ENCODE measurements at regions not wholly inside any gene's neighbourhood (a gene's known extent, or its start where the extent isn't known, plus 50 kb on each side); places are given as distances from the start of the nearest gene placed in this dataset.

DNA sequence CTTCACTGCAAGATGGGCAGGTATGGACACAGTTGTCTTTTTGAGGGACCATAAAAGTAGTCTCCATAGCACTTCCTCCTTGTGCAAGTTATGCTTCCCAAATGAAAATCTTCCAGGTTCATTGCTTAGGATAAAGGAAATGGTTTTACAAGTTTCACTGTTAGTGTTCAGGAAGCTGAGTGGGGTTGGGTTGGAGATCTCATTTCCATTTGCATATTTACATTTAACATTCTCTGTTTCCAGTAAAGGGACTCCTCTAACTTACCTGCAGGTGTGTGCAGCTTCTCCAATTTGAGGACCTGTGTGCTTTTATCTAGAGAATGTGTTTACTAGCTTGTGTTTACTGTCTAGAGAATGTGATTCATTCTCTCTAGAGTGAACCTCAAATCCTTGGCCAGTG lies 141.3 kb upstream of the POU2AF2 start:
- H3K27ac ChIP-seq = no peak overlapping the region
- Mint-ChIP-seq H3K4me1 (no peaks in the 10 kb centered on the region), H3K27me3 (ENCODE audit: insufficient read depth, low read depth) (peaks cover 4% of the 10 kb centered on the region), H3K4me3 (no peak overlapping the region), H3K27ac (no peak overlapping the region), H3K36me3 (no peaks in the 10 kb centered on the region), H3K9me3 (no peaks in the 10 kb centered on the region)
- H3K4me3 ChIP-seq = no peak overlapping the region
- no peak for DNase-seq (ENCODE audit: low spot score)
- no peaks in the 10 kb centered on the region for H3K79me2 ChIP-seq (ENCODE audit: low read depth)
- H3K36me3 ChIP-seq = no peaks in the 10 kb centered on the region
- H3K4me2 ChIP-seq = no peak overlapping the region
- no peaks in the 10 kb centered on the region for H3K4me1 ChIP-seq
- no peaks in the 10 kb centered on the region for H3K27me3 ChIP-seq
- H3F3A ChIP-seq (ENCODE audit: low read depth) = no peaks in the 10 kb centered on the region
- TF ChIP-seq EZH2phosphoT487 (IDR thresholded peaks at IDR 0.05) (no peak), EZH2 (IDR thresholded peaks at IDR 0.05) (no peak)
- TF ChIP-seq, protein P1, sequence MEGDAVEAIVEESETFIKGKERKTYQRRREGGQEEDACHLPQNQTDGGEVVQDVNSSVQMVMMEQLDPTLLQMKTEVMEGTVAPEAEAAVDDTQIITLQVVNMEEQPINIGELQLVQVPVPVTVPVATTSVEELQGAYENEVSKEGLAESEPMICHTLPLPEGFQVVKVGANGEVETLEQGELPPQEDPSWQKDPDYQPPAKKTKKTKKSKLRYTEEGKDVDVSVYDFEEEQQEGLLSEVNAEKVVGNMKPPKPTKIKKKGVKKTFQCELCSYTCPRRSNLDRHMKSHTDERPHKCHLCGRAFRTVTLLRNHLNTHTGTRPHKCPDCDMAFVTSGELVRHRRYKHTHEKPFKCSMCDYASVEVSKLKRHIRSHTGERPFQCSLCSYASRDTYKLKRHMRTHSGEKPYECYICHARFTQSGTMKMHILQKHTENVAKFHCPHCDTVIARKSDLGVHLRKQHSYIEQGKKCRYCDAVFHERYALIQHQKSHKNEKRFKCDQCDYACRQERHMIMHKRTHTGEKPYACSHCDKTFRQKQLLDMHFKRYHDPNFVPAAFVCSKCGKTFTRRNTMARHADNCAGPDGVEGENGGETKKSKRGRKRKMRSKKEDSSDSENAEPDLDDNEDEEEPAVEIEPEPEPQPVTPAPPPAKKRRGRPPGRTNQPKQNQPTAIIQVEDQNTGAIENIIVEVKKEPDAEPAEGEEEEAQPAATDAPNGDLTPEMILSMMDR (IDR thresholded peaks at IDR 0.05) = no peak
- H3K9ac ChIP-seq = no peak overlapping the region
- H4K20me1 ChIP-seq (ENCODE audit: low read depth) = no peaks in the 10 kb centered on the region
- no peaks in the 10 kb centered on the region for H3K9me3 ChIP-seq (ENCODE audit: low read depth)
- no peak overlapping the region for H2AFZ ChIP-seq (replicated peaks)

DNA sequence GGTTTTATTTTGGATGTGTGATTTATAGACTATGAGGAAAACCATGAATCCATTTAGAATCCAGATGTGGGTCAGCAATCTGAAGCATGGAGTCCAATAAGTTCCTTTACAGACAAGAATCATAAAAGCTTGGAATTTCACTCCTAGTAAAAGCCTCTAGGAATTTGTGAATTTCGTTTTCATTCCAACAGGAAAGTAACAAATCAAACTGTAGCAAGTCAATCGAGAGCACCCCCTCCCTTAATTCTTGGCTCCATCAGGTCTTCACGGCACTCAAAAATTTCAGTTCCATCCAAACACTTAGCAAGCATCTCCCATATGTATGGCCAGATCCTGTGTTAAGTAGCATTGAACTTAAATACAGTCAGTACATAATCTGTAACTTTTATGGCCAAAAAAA lies 143.6 kb upstream of the POU2AF2 start:
- Mint-ChIP-seq H3K36me3 (no peaks in the 10 kb centered on the region), H3K27ac (no peak overlapping the region), H3K9me3 (no peaks in the 10 kb centered on the region), H3K4me1 (no peaks in the 10 kb centered on the region), H3K4me3 (no peak overlapping the region), H3K27me3 (ENCODE audit: insufficient read depth, low read depth) (peaks cover 4% of the 10 kb centered on the region)
- Histone ChIP-seq H3K27ac (no peak overlapping the region), H2AFZ (replicated peaks) (no peak overlapping the region), H3K4me3 (no peak overlapping the region), H3K36me3 (no peaks in the 10 kb centered on the region), H4K20me1 (ENCODE audit: low read depth) (no peaks in the 10 kb centered on the region), H3F3A (ENCODE audit: low read depth) (no peaks in the 10 kb centered on the region), H3K9ac (no peak overlapping the region), H3K4me1 (no peaks in the 10 kb centered on the region), H3K79me2 (ENCODE audit: low read depth) (no peaks in the 10 kb centered on the region), H3K27me3 (no peaks in the 10 kb centered on the region), H3K4me2 (no peak overlapping the region), H3K9me3 (ENCODE audit: low read depth) (no peaks in the 10 kb centered on the region)
- TF ChIP-seq EZH2phosphoT487 (IDR thresholded peaks at IDR 0.05) = no peak
- TF ChIP-seq, protein P1 (IDR thresholded peaks at IDR 0.05) = no peak
- TF ChIP-seq EZH2 (IDR thresholded peaks at IDR 0.05) = no peak
- no peak for DNase-seq (ENCODE audit: low spot score)

DNA sequence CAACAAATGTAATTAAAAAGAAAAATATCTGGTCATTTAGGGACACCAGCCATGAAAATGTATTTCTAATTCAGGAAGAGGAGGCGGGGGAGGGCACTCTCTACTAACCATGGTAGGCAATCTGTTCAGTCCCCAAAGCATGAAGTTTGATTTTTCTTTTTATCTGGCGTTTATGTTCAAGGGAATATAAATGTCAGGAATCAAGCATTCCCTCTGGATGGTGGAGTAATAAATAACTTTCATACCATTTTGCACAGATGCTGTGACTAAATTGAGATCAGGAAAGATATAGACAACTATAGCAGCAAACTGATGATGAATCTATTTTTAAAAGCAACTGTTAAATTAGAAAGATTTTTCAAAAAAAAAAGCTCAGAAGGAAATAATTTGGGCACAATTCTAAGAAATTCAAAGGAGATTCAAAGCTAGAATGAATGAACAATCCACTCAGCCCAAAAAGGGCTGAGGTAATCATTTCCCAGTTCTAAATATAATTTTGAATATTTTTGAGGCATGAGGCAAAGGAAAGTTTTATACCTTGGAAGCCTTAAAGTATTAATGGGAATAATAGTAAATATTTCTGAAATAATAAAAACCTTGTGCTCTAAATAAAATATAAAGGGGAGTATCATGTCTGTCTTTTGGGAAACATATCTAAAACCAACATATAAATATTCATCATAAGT lies 146.4 kb upstream of the POU2AF2 start:
- no peaks in the 10 kb centered on the region for H3K9me3 Mint-ChIP-seq
- H3K4me1 ChIP-seq = no peaks in the 10 kb centered on the region
- H3K27ac Mint-ChIP-seq = no peak overlapping the region
- no peak overlapping the region for H3K27ac ChIP-seq
- H3K27me3 Mint-ChIP-seq (ENCODE audit: insufficient read depth, low read depth) = peaks cover 3% of the 10 kb centered on the region
- H3K9me3 ChIP-seq (ENCODE audit: low read depth) = no peaks in the 10 kb centered on the region
- H3K4me3 Mint-ChIP-seq = no peak overlapping the region
- no peak overlapping the region for H3K4me3 ChIP-seq
- no peaks in the 10 kb centered on the region for H3K4me1 Mint-ChIP-seq
- no peaks in the 10 kb centered on the region for H3K36me3 Mint-ChIP-seq
- no peak for DNase-seq (ENCODE audit: low spot score)
- no peaks in the 10 kb centered on the region for H3K79me2 ChIP-seq (ENCODE audit: low read depth)
- H3K27me3 ChIP-seq = no peaks in the 10 kb centered on the region
- no peak overlapping the region for H3K9ac ChIP-seq
- TF ChIP-seq EZH2 (IDR thresholded peaks at IDR 0.05) = no peak
- TF ChIP-seq EZH2phosphoT487 (IDR thresholded peaks at IDR 0.05) = no peak
- TF ChIP-seq, protein P1 (IDR thresholded peaks at IDR 0.05) = no peak
- H4K20me1 ChIP-seq (ENCODE audit: low read depth) = no peaks in the 10 kb centered on the region
- no peaks in the 10 kb centered on the region for H3K36me3 ChIP-seq
- no peaks in the 10 kb centered on the region for H3F3A ChIP-seq (ENCODE audit: low read depth)
- no peak overlapping the region for H2AFZ ChIP-seq (replicated peaks)
- no peak overlapping the region for H3K4me2 ChIP-seq
